OCI-LY7 (cell line): ENCODE measurements at regions not wholly inside any gene's neighbourhood (a gene's known extent, or its start where the extent isn't known, plus 50 kb on each side); places are given as distances from the start of the nearest gene placed in this dataset.

Experiments used
- CTCF ChIP-seq: fragments of 200-600 bp; sonication (generic); conservative IDR thresholded peaks from 2 replicates; pipeline ENCODE4 v1.5.1; 2014; ENCODE audit warnings: mild to moderate bottlenecking, antibody characterized with exemption, low read length, moderate library complexity, mixed read lengths
- EZH2phosphoT487 ChIP-seq: fragments of 200-600 bp; sonication (generic); IDR thresholded peaks from 2 replicates; pipeline ENCODE4 v1.6.1; 2018; ENCODE audit warnings: low read depth, borderline replicate concordance, mild to moderate bottlenecking, mixed run types, antibody characterized with exemption, low read length, moderate library complexity, mixed read lengths

GRCh38 chr5:135234242-135234641 lies 164.8 kb downstream of the MACROH2A1 start:
- TF ChIP-seq CTCF (no peak), EZH2phosphoT487 (no peak)
